Left ventricle myocardium inferior (tissue), 1 donor: ENCODE measurements at regions not wholly inside any gene's neighbourhood (a gene's known extent, or its start where the extent isn't known, plus 50 kb on each side); places are given as distances from the start of the nearest gene placed in this dataset.

Experiments used
- DNase-seq: peaks from one replicate; pipeline ENCODE4 v3.0.0-alpha.2; 2020
- H3K27ac ChIP-seq: fragments of 200-600 bp; replicated peaks from 2 replicates; pipeline ENCODE4 v1.8.0; 2021
- H3K27me3 ChIP-seq: fragments of 200-600 bp; 2 replicates; pipeline ENCODE4 v1.8.0; 2021; ENCODE audit warnings: low read depth
- H3K36me3 ChIP-seq: fragments of 200-600 bp; 2 replicates; pipeline ENCODE4 v1.8.0; 2021
- H3K4me1 ChIP-seq: fragments of 200-600 bp; 2 replicates; pipeline ENCODE4 v1.8.0; 2021
- H3K4me3 ChIP-seq: fragments of 200-600 bp; 2 replicates; pipeline ENCODE4 v1.8.0; 2021; ENCODE audit warnings: mild to moderate bottlenecking, moderate library complexity
- H3K9me3 ChIP-seq: fragments of 200-600 bp; replicated peaks from 2 replicates; pipeline ENCODE4 v1.8.0; 2021
- CTCF ChIP-seq: fragments of 200-600 bp; IDR thresholded peaks from 2 replicates; pipeline ENCODE4 v1.8.0; 2021; ENCODE audit warnings: antibody characterized with exemption, mild to moderate bottlenecking, borderline replicate concordance
- intact Hi-C: fragments of 100-400 bp; cut with micrococcal nuclease; formaldehyde crosslinking; loops from one replicate; pipeline ENCODE4 v1.11.0; 2022
- donor health status: DM: no; HTN: yes; CAD: no; lungs with severe emphysema.

DNA sequence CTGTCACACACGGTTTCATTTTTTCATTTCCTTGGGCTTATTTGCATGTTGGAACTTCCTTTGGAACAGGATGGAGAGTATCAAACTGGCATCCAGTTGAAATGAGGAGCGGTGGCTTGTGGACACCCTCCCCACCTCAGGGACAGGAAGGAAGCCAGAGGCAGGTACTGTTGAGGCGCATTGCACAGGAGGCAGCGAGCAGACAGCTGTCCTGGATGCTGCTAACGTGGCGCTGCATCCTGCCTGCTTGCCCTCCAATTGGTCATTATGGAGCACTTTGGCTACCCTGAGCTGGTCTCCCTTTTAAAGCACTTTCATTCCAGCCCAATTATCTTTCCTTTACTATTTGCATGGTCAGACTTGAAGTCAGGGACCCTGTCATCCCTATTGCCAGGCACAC, 80.7 kb upstream of the ITGA4 start:
- Histone ChIP-seq H3K4me1 (peaks cover 23% of the 10 kb centered on the region), H3K9me3 (no peaks in the 10 kb centered on the region), H3K27ac (no peak overlapping the region), H3K4me3 (no peak overlapping the region), H3K27me3 (no peaks in the 10 kb centered on the region), H3K36me3 (no peaks in the 10 kb centered on the region)
- intact Hi-C loops, result no loop called here
- DNase-seq, result no peak
- no peak for TF ChIP-seq CTCF

DNA sequence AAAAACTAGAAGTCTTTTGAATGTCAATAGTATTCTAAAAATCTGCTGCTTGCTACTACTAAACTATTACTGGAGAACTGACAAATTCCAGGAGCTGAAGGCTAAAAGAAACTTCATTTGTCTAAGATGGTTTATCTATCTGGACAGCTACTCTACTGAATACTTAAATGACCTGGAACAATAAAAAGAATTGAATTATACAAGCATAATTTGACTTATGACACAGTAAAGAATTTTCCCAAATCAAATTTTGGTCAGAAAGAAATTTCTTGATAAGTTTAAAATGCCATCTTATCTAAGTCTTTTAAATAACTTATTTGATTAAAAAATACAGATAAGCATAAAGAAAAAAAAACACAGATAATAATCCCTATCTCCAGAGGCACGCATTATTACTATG, 80.2 kb upstream of the ITGA4 start:
- H3K27ac ChIP-seq, result no peak overlapping the region
- TF ChIP-seq CTCF, result no peak
- H3K27me3 ChIP-seq, result no peaks in the 10 kb centered on the region
- H3K4me1 ChIP-seq, result peaks cover 17% of the 10 kb centered on the region
- no peaks in the 10 kb centered on the region for H3K36me3 ChIP-seq
- H3K4me3 ChIP-seq, result no peak overlapping the region
- no peak for DNase-seq
- intact Hi-C loops, result no loop called here
- no peaks in the 10 kb centered on the region for H3K9me3 ChIP-seq

GRCh38 chr2:181378491-181378890, 78.7 kb upstream of the ITGA4 start:
- TF ChIP-seq CTCF, result no peak

DNA sequence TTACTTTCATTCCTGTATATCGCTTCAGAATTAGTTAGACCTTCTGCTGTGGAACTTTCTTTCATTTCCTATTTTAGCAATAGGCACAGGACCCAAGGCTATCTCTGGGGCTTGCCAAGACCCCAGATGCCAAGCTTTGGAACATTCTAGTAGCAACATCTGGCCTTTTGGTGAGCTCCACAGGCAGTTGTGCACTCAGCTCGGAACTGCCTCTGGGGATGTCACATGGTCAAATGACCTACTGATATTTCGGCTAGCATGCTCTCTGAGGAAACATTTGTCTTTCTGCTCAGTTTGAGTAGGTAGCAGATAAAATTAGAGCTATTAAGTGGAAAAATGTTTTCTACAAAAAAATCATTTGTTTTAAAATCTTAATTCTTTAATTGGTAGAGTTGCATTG, 76.6 kb upstream of the ITGA4 start:
- Histone ChIP-seq H3K27me3 (no peaks in the 10 kb centered on the region), H3K9me3 (peaks cover 11% of the 10 kb centered on the region), H3K4me1 (peaks cover 10% of the 10 kb centered on the region), H3K36me3 (no peaks in the 10 kb centered on the region), H3K4me3 (no peak overlapping the region), H3K27ac (no peak overlapping the region)
- no peak for TF ChIP-seq CTCF
- peak; percentile 13 for DNase-seq
- intact Hi-C loops, result no loop called here

More at GRCh38 chr2:181378491-181378890, 78.7 kb upstream of the ITGA4 start:
- no peak overlapping the region for H3K27ac ChIP-seq
- intact Hi-C loops, result no loop called here
- H3K4me1 ChIP-seq, result peaks cover 10% of the 10 kb centered on the region
- no peaks in the 10 kb centered on the region for H3K36me3 ChIP-seq
- H3K4me3 ChIP-seq, result no peak overlapping the region
- no peaks in the 10 kb centered on the region for H3K27me3 ChIP-seq
- DNase-seq, result no peak
- H3K9me3 ChIP-seq, result no peaks in the 10 kb centered on the region

- intact Hi-C loops, result no loop called here
- H3K9me3 ChIP-seq, result peaks cover 13% of the 10 kb centered on the region
- TF ChIP-seq CTCF, result no peak
- peaks cover 10% of the 10 kb centered on the region for H3K4me1 ChIP-seq
- no peak for DNase-seq
- H3K4me3 ChIP-seq, result no peak overlapping the region
- no peaks in the 10 kb centered on the region for H3K36me3 ChIP-seq
- H3K27ac ChIP-seq, result no peak overlapping the region
- no peaks in the 10 kb centered on the region for H3K27me3 ChIP-seq
Observed at GRCh38 chr2:181384923-181385322, 72.3 kb upstream of the ITGA4 start.

DNA sequence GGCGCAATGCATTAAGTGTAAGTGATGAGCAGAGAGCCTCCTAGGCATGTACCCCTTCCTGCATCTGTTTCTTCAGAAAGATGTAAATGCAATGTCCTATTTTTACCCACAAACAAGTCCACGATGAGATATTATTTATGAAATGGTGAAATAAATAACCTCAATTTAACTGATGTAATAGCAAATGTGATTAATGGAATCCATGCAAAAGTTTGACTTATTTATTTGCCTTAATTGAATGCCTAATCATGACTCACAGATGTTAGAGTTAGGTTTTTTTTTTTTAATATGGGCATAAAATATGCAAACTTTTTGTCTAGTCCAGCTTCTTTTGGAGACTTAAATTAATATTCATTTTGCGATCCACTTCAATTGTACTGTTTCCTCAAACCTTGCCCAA, 67.7 kb upstream of the ITGA4 start:
- peaks cover 4% of the 10 kb centered on the region for H3K4me1 ChIP-seq
- H3K36me3 ChIP-seq, result no peaks in the 10 kb centered on the region
- no peak overlapping the region for H3K27ac ChIP-seq
- no peak for DNase-seq
- no peaks in the 10 kb centered on the region for H3K27me3 ChIP-seq
- H3K4me3 ChIP-seq, result no peak overlapping the region
- H3K9me3 ChIP-seq, result peaks cover 12% of the 10 kb centered on the region
- TF ChIP-seq CTCF, result no peak
- intact Hi-C loops, result no loop called here
